ENCODE measurements at regions not wholly inside any gene's neighbourhood (a gene's known extent, or its start where the extent isn't known, plus 50 kb on each side); places are given as distances from the start of the nearest gene placed in this dataset.
"Not testable (repeated sequence)": the region's sequence is repeated elsewhere in the genome, so short reads cannot be mapped to it uniquely, and the experiment has no call there.

- no peak for DNase-seq
Measured at GRCh38 chr3:23116081-23116837, 86.9 kb upstream of the UBE2E2 start.

GRCh38 chr3:23117856-23118255 is 85.3 kb upstream of the UBE2E2 start:
- no peak for DNase-seq

GRCh38 chr3:23127196-23127595 is 75.9 kb upstream of the UBE2E2 start:
- DNase-seq = no peak

GRCh38 chr3:23128655-23129054 is 74.5 kb upstream of the UBE2E2 start:
- no peak for DNase-seq

- no peak for DNase-seq
Measured at GRCh38 chr3:23129117-23129516, 74.0 kb upstream of the UBE2E2 start.

GRCh38 chr3:23129817-23130216 is 73.3 kb upstream of the UBE2E2 start:
- DNase-seq = peak; percentile 32

GRCh38 chr3:23130406-23130805 is 72.7 kb upstream of the UBE2E2 start:
- no peak for DNase-seq

- DNase-seq = no peak
Measured at GRCh38 chr3:23135026-23135785, 67.9 kb upstream of the UBE2E2 start.

GRCh38 chr3:23136054-23136453 is 67.1 kb upstream of the UBE2E2 start:
- DNase-seq = no peak

- DNase-seq = not testable (repeated sequence)
Measured at GRCh38 chr3:23144051-23144450, 59.1 kb upstream of the UBE2E2 start.

- DNase-seq = no peak
Measured at GRCh38 chr3:23146163-23146562, 57.0 kb upstream of the UBE2E2 start.

GRCh38 chr3:23152989-23153388 is 50.1 kb upstream of the UBE2E2 start:
- no peak for DNase-seq

Data from NCI-H2227 treated with DMSO at 0.1 percent for 48 hours (cell line).